ENCODE measurements at regions not wholly inside any gene's neighbourhood (a gene's known extent, or its start where the extent isn't known, plus 50 kb on each side); places are given as distances from the start of the nearest gene placed in this dataset.

GRCh38 chr3:72553298-72553697 lies 294.9 kb downstream of the SHQ1 start:
- no peak for TF ChIP-seq CTCF (IDR thresholded peaks at IDR 0.05)
- TF ChIP-seq SIN3A (IDR thresholded peaks at IDR 0.05; ENCODE audit: borderline replicate concordance, insufficient read depth, low read depth, low read length): no peak
- TF ChIP-seq POLR2AphosphoS5 (IDR thresholded peaks at IDR 0.05; ENCODE audit: low read depth, low read length): no peak
